ENCODE measurements at regions not wholly inside any gene's neighbourhood (a gene's known extent, or its start where the extent isn't known, plus 50 kb on each side); places are given as distances from the start of the nearest gene placed in this dataset.

- Histone ChIP-seq H3K4me3 (ENCODE audit: low read length in 2 of 2) (no peak overlapping the region), H3K36me3 (ENCODE audit: insufficient read depth, low read length) (no peaks in the 10 kb centered on the region), H3K27ac (ENCODE audit: low read depth, low read length) (no peak overlapping the region), H3K9me3 (ENCODE audit: control insufficient read depth in 1 of 2, low read length in 2 of 2) (no peaks in the 10 kb centered on the region), H3K4me1 (ENCODE audit: insufficient read depth, low read length) (no peaks in the 10 kb centered on the region), H3K27me3 (ENCODE audit: insufficient read depth, low read length) (no peaks in the 10 kb centered on the region)
- intact Hi-C loops (cut with micrococcal nuclease), result no loop called here
- no peaks in the 10 kb centered on the region for H3K36me3 Mint-ChIP-seq
- no peak overlapping the region for H3K4me3 Mint-ChIP-seq
- no peak overlapping the region for H3K27ac Mint-ChIP-seq
- CTCF ChIA-PET (ENCODE audit: partially characterized antibody), result interaction anchor here (1.3 kb wide), 1 partner anchor 108 kb away, joined by 5 read pairs; no protein-coding TSS in a partner anchor
- POLR2A ChIA-PET (ENCODE audit: partially characterized antibody), result interaction anchor here (1.7 kb wide), 1 partner anchor 11 kb away, joined by 3 read pairs; no protein-coding TSS in a partner anchor
- peaks cover 3 to 14% of the 10 kb centered on the region in 2 donors for H3K27me3 Mint-ChIP-seq
- H3K4me1 Mint-ChIP-seq, result no peaks in the 10 kb centered on the region
- no peaks in the 10 kb centered on the region for H3K9me3 Mint-ChIP-seq
- DNase-seq, result no peak
These were observed 88.0 kb downstream of the TMEM100 start for GRCh38 chr17:55634702-55635101.

GRCh38 chr17:55632893-55633292, 89.8 kb downstream of the TMEM100 start:
- Histone ChIP-seq H3K4me3 (ENCODE audit: low read length in 2 of 2) (no peak overlapping the region), H3K36me3 (ENCODE audit: insufficient read depth, low read length) (no peaks in the 10 kb centered on the region), H3K27ac (ENCODE audit: low read depth, low read length) (no peak overlapping the region), H3K9me3 (ENCODE audit: control insufficient read depth in 1 of 2, low read length in 2 of 2) (no peaks in the 10 kb centered on the region), H3K27me3 (ENCODE audit: insufficient read depth, low read length) (no peaks in the 10 kb centered on the region), H3K4me1 (ENCODE audit: insufficient read depth, low read length) (no peaks in the 10 kb centered on the region)
- H3K9me3 Mint-ChIP-seq, result no peaks in the 10 kb centered on the region
- H3K27me3 Mint-ChIP-seq, result peaks cover 5 to 14% of the 10 kb centered on the region in 2 donors
- intact Hi-C loops (cut with micrococcal nuclease), result no loop called here
- ChIA-PET CTCF (ENCODE audit: partially characterized antibody) (no interaction called here), POLR2A (ENCODE audit: partially characterized antibody) (no interaction called here)
- no peak overlapping the region for H3K27ac Mint-ChIP-seq
- DNase-seq, result no peak
- H3K36me3 Mint-ChIP-seq, result no peaks in the 10 kb centered on the region
- no peak overlapping the region for H3K4me3 Mint-ChIP-seq
- no peaks in the 10 kb centered on the region for H3K4me1 Mint-ChIP-seq

GRCh38 chr17:55632236-55632635, 90.4 kb downstream of the TMEM100 start:
- no peaks in the 10 kb centered on the region for H3K4me1 ChIP-seq (ENCODE audit: insufficient read depth, low read length)
- H3K9me3 ChIP-seq (ENCODE audit: control insufficient read depth in 1 of 2, low read length in 2 of 2), result no peaks in the 10 kb centered on the region
- ChIA-PET POLR2A (ENCODE audit: partially characterized antibody) (no interaction called here), CTCF (ENCODE audit: partially characterized antibody) (interaction anchor here (2.1 kb wide), 1 partner anchor 9 kb away, joined by 6 read pairs; no protein-coding TSS in a partner anchor)
- H3K4me3 ChIP-seq (ENCODE audit: low read length in 2 of 2), result no peak overlapping the region
- Mint-ChIP-seq H3K27me3 (peaks cover 5 to 14% of the 10 kb centered on the region in 2 donors), H3K9me3 (no peaks in the 10 kb centered on the region), H3K4me1 (no peaks in the 10 kb centered on the region), H3K4me3 (no peak overlapping the region), H3K27ac (no peak overlapping the region), H3K36me3 (no peaks in the 10 kb centered on the region)
- intact Hi-C loops (cut with micrococcal nuclease), result no loop called here
- H3K27me3 ChIP-seq (ENCODE audit: insufficient read depth, low read length), result no peaks in the 10 kb centered on the region
- DNase-seq, result no peak
- H3K36me3 ChIP-seq (ENCODE audit: insufficient read depth, low read length), result no peaks in the 10 kb centered on the region
- H3K27ac ChIP-seq (ENCODE audit: low read depth, low read length), result no peak overlapping the region

- H3K9me3 Mint-ChIP-seq, result no peaks in the 10 kb centered on the region
- intact Hi-C loops (cut with micrococcal nuclease), result no loop called here
- H3K4me3 ChIP-seq (ENCODE audit: low read length in 2 of 2), result no peak overlapping the region
- H3K4me1 ChIP-seq (ENCODE audit: insufficient read depth, low read length), result peaks cover under 1% of the 10 kb centered on the region
- H3K27ac ChIP-seq (ENCODE audit: low read depth, low read length), result no peak overlapping the region
- no peaks in the 10 kb centered on the region for H3K27me3 ChIP-seq (ENCODE audit: insufficient read depth, low read length)
- no peak for DNase-seq
- ChIA-PET POLR2A (ENCODE audit: partially characterized antibody) (no interaction called here), CTCF (ENCODE audit: partially characterized antibody) (no interaction called here)
- H3K36me3 ChIP-seq (ENCODE audit: insufficient read depth, low read length), result no peaks in the 10 kb centered on the region
- no peaks in the 10 kb centered on the region for H3K36me3 Mint-ChIP-seq
- no peaks in the 10 kb centered on the region for H3K9me3 ChIP-seq (ENCODE audit: control insufficient read depth in 1 of 2, low read length in 2 of 2)
- H3K27me3 Mint-ChIP-seq, result peaks cover 4 to 5% of the 10 kb centered on the region in 2 donors
- H3K27ac Mint-ChIP-seq, result no peak overlapping the region
- no peak overlapping the region for H3K4me3 Mint-ChIP-seq
- peaks cover 4 to 6% (median 5%) of the 10 kb centered on the region in 4 donors for H3K4me1 Mint-ChIP-seq
These were observed 92.7 kb downstream of the TMEM100 start for GRCh38 chr17:55629995-55630394.

- Mint-ChIP-seq H3K27me3 (peaks cover 7 to 13% of the 10 kb centered on the region in 2 donors), H3K27ac (peak overlapping the region in 3 of 7 donors; percentile 25 to 59 (median 51)), H3K9me3 (no peaks in the 10 kb centered on the region), H3K4me1 (peaks cover 5 to 12% (median 11%) of the 10 kb centered on the region in 4 donors), H3K4me3 (peak overlapping the region in 4 of 8 donors; percentile 38 to 64 (median 54)), H3K36me3 (no peaks in the 10 kb centered on the region)
- H3K9me3 ChIP-seq (ENCODE audit: control insufficient read depth in 1 of 2, low read length in 2 of 2), result no peaks in the 10 kb centered on the region
- no peak overlapping the region for H3K27ac ChIP-seq (ENCODE audit: low read depth, low read length)
- intact Hi-C loops (cut with micrococcal nuclease), result no loop called here
- CTCF ChIA-PET (ENCODE audit: partially characterized antibody), result interaction anchor here (0.9 to 1.2 kb wide), 2 partner anchors 15 to 23 kb away, joined by 3 read pairs; no protein-coding TSS in a partner anchor
- H3K36me3 ChIP-seq (ENCODE audit: insufficient read depth, low read length), result no peaks in the 10 kb centered on the region
- DNase-seq, result no peak
- no peaks in the 10 kb centered on the region for H3K27me3 ChIP-seq (ENCODE audit: insufficient read depth, low read length)
- H3K4me1 ChIP-seq (ENCODE audit: insufficient read depth, low read length), result peaks cover 6% of the 10 kb centered on the region
- H3K4me3 ChIP-seq (ENCODE audit: low read length in 2 of 2), result no peak overlapping the region
- POLR2A ChIA-PET (ENCODE audit: partially characterized antibody), result interaction anchor here (1.0 kb wide), 1 partner anchor 48 kb away, joined by 4 read pairs; no protein-coding TSS in a partner anchor
These were observed 97.1 kb downstream of the TMEM100 start for GRCh38 chr17:55625521-55625920.

- POLR2A ChIA-PET (ENCODE audit: partially characterized antibody), result interaction anchor here (1.0 kb wide), 1 partner anchor 48 kb away, joined by 4 read pairs; no protein-coding TSS in a partner anchor
- H3K4me1 Mint-ChIP-seq, result peaks cover 5 to 12% (median 11%) of the 10 kb centered on the region in 4 donors
- no peaks in the 10 kb centered on the region for H3K9me3 Mint-ChIP-seq
- no peaks in the 10 kb centered on the region for H3K36me3 Mint-ChIP-seq
- intact Hi-C loops (cut with micrococcal nuclease), result no loop called here
- DNase-seq, result no peak
- Histone ChIP-seq H3K9me3 (ENCODE audit: control insufficient read depth in 1 of 2, low read length in 2 of 2) (no peaks in the 10 kb centered on the region), H3K36me3 (ENCODE audit: insufficient read depth, low read length) (no peaks in the 10 kb centered on the region), H3K4me3 (ENCODE audit: low read length in 2 of 2) (no peak overlapping the region), H3K27ac (ENCODE audit: low read depth, low read length) (no peak overlapping the region), H3K27me3 (ENCODE audit: insufficient read depth, low read length) (no peaks in the 10 kb centered on the region), H3K4me1 (ENCODE audit: insufficient read depth, low read length) (peaks cover 6% of the 10 kb centered on the region)
- H3K27ac Mint-ChIP-seq, result peak overlapping the region in 4 of 7 donors; percentile 24 to 59 (median 38)
- H3K27me3 Mint-ChIP-seq, result peaks cover 7 to 13% of the 10 kb centered on the region in 2 donors
- H3K4me3 Mint-ChIP-seq, result peak overlapping the region in 5 of 8 donors; percentile 18 to 64 (median 52)
- CTCF ChIA-PET (ENCODE audit: partially characterized antibody), result interaction anchor here (0.9 to 1.2 kb wide), 2 partner anchors 16 to 23 kb away, joined by 3 read pairs; no protein-coding TSS in a partner anchor
These were observed 97.8 kb downstream of the TMEM100 start for GRCh38 chr17:55624772-55625433.

- CTCF ChIA-PET (ENCODE audit: partially characterized antibody), result no interaction called here
- Mint-ChIP-seq H3K27ac (no peak overlapping the region), H3K36me3 (no peaks in the 10 kb centered on the region)
These were observed 100.1 kb downstream of the TMEM100 start for GRCh38 chr17:55622547-55622946.

More at GRCh38 chr17:55622547-55622946, 100.1 kb downstream of the TMEM100 start:
- Histone ChIP-seq H3K4me1 (ENCODE audit: insufficient read depth, low read length) (peaks cover 6% of the 10 kb centered on the region), H3K27ac (ENCODE audit: low read depth, low read length) (no peak overlapping the region), H3K9me3 (ENCODE audit: control insufficient read depth in 1 of 2, low read length in 2 of 2) (no peaks in the 10 kb centered on the region), H3K36me3 (ENCODE audit: insufficient read depth, low read length) (no peaks in the 10 kb centered on the region), H3K4me3 (ENCODE audit: low read length in 2 of 2) (no peak overlapping the region), H3K27me3 (ENCODE audit: insufficient read depth, low read length) (no peaks in the 10 kb centered on the region)
- no peak for DNase-seq
- POLR2A ChIA-PET (ENCODE audit: partially characterized antibody), result no interaction called here
- no peaks in the 10 kb centered on the region for H3K9me3 Mint-ChIP-seq
- intact Hi-C loops (cut with micrococcal nuclease), result no loop called here
- no peak overlapping the region for H3K4me3 Mint-ChIP-seq
- H3K27me3 Mint-ChIP-seq, result peaks cover 6 to 23% of the 10 kb centered on the region in 2 donors
- H3K4me1 Mint-ChIP-seq, result peaks cover 5 to 12% (median 11%) of the 10 kb centered on the region in 4 donors

Data from CD4-positive, alpha-beta memory T cell (primary cell).